ENCODE measurements at regions not wholly inside any gene's neighbourhood (a gene's known extent, or its start where the extent isn't known, plus 50 kb on each side); places are given as distances from the start of the nearest gene placed in this dataset.
"Not testable (repeated sequence)": the region's sequence is repeated elsewhere in the genome, so short reads cannot be mapped to it uniquely, and the experiment has no call there.

- DNase-seq (ENCODE audit: low read depth in 3 of 3, low spot score in 2 of 3): not testable (repeated sequence)
Measured at GRCh38 chr1:120241868-120242267, 65.5 kb upstream of the SEC22B start.

GRCh38 chr1:120240181-120240580, 63.9 kb upstream of the SEC22B start:
- not testable (repeated sequence) for DNase-seq (ENCODE audit: low read depth in 3 of 3, low spot score in 2 of 3)

GRCh38 chr1:120239351-120239750, 63.0 kb upstream of the SEC22B start:
- DNase-seq (ENCODE audit: low read depth in 3 of 3, low spot score in 2 of 3): not testable (repeated sequence)

- not testable (repeated sequence) for DNase-seq (ENCODE audit: low read depth in 3 of 3, low spot score in 2 of 3)
Measured at GRCh38 chr1:120238867-120239266, 62.5 kb upstream of the SEC22B start.

GRCh38 chr1:120233661-120234018, 57.3 kb upstream of the SEC22B start:
- DNase-seq (ENCODE audit: low read depth in 3 of 3, low spot score in 2 of 3): not testable (repeated sequence)

- not testable (repeated sequence) for DNase-seq (ENCODE audit: low read depth in 3 of 3, low spot score in 2 of 3)
Measured at GRCh38 chr1:120232834-120233660, 56.7 kb upstream of the SEC22B start.

GRCh38 chr1:120229835-120230234, 53.5 kb upstream of the SEC22B start:
- DNase-seq (ENCODE audit: low read depth in 3 of 3, low spot score in 2 of 3): not testable (repeated sequence)
